ENCODE measurements at regions not wholly inside any gene's neighbourhood (a gene's known extent, or its start where the extent isn't known, plus 50 kb on each side); places are given as distances from the start of the nearest gene placed in this dataset.
"Not testable (repeated sequence)": the region's sequence is repeated elsewhere in the genome, so short reads cannot be mapped to it uniquely, and the experiment has no call there.

- no peak for DNase-seq (ENCODE audit: low spot score)
Observed at GRCh38 chr3:110995461-110996231, 76.0 kb upstream of the NECTIN3 start.

- DNase-seq (ENCODE audit: low spot score), result not testable (repeated sequence)
Observed at GRCh38 chr3:110998766-110999165, 72.8 kb upstream of the NECTIN3 start.

GRCh38 chr3:111006485-111006884, 65.1 kb upstream of the NECTIN3 start:
- not testable (repeated sequence) for DNase-seq (ENCODE audit: low spot score)

GRCh38 chr3:111012388-111013248, 59.0 kb upstream of the NECTIN3 start:
- no peak for DNase-seq (ENCODE audit: low spot score)
